C4-2B (cell line): ENCODE measurements at regions not wholly inside any gene's neighbourhood (a gene's known extent, or its start where the extent isn't known, plus 50 kb on each side); places are given as distances from the start of the nearest gene placed in this dataset.

Experiments
- ZFX ChIP-seq: fragments of 450-650 bp; IDR thresholded peaks from 2 replicates; pipeline ENCODE4 v1.6.1; 2017
- TF ChIP-seq, protein P1 (sequence below): fragments of 450-650 bp; conservative IDR thresholded peaks from 2 replicates; pipeline ENCODE4 v1.5.1; 2017; ENCODE audit warnings: mild to moderate bottlenecking

DNA sequence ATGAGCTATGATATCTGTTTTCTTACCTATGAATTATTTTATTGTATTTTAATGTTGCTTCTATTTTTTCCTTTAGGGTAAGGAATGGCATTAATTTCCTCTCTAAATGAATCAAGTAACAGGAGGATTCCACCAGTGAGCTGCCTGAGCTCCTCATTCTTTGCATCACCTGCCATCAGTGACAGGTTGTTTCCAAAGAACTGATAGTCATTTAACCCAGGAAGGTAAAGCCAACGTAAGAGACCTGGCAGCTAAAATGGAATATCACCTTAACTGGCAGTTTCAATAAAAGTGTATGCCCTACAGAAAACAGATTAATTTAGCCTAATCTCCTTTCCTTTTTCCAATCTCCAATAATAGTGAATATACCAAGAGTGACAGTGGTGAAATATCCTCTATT, 812.0 kb downstream of the SLITRK5 start:
- TF ChIP-seq, protein P1, sequence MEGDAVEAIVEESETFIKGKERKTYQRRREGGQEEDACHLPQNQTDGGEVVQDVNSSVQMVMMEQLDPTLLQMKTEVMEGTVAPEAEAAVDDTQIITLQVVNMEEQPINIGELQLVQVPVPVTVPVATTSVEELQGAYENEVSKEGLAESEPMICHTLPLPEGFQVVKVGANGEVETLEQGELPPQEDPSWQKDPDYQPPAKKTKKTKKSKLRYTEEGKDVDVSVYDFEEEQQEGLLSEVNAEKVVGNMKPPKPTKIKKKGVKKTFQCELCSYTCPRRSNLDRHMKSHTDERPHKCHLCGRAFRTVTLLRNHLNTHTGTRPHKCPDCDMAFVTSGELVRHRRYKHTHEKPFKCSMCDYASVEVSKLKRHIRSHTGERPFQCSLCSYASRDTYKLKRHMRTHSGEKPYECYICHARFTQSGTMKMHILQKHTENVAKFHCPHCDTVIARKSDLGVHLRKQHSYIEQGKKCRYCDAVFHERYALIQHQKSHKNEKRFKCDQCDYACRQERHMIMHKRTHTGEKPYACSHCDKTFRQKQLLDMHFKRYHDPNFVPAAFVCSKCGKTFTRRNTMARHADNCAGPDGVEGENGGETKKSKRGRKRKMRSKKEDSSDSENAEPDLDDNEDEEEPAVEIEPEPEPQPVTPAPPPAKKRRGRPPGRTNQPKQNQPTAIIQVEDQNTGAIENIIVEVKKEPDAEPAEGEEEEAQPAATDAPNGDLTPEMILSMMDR = no peak
- no peak for TF ChIP-seq ZFX
